ENCODE measurements at regions not wholly inside any gene's neighbourhood (a gene's known extent, or its start where the extent isn't known, plus 50 kb on each side); places are given as distances from the start of the nearest gene placed in this dataset.

DNA sequence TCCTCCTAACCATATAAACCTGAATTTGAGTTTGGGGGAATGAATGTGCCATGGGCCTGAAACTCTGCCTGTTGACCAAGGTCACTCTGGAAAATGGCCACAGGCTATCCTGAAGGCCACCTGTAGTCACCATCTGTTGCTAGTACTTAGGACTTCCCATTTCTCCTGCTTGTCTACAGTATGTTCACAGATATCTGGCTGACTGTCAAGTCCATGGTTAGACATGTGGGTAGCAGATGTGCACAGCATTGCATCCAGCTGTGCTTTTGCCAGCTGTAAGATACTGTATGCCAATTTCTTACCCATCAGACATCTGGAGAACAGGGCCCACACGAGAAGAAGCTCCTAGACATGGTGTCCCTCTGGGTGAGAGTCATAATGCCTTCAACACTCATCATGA lies 475.4 kb downstream of the INSC start:
- DNase-seq (ENCODE audit: low read depth) = no peak
- in situ Hi-C loops (cut with HindIII; ENCODE audit: low pct_unique_long_range_greater_than_20kb, low sequenced_read_pairs) = no loop called here

DNA sequence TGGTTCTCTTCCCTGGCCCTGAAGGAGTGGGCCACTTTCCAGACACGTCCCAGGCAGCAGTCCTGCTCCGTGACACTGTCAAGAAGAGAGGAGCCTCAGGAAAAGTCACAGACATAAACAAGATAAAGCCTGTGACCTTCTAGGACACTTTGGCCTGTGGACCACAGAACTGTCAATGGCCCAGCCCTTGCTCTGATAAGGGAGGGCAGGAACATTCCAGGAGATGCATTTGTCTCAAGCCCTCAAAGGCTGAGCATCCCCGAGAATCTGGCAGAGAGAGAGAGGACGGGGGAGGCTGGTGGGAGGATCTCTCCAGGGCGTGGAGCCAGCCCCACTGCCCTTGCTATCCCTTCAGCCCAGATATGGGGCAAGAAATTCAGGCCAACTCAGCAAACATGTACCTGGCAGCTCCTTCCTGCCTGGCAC lies 476.4 kb downstream of the INSC start:
- DNase-seq (ENCODE audit: low read depth) = no peak
- in situ Hi-C loops (cut with HindIII; ENCODE audit: low pct_unique_long_range_greater_than_20kb, low sequenced_read_pairs) = no loop called here

DNA sequence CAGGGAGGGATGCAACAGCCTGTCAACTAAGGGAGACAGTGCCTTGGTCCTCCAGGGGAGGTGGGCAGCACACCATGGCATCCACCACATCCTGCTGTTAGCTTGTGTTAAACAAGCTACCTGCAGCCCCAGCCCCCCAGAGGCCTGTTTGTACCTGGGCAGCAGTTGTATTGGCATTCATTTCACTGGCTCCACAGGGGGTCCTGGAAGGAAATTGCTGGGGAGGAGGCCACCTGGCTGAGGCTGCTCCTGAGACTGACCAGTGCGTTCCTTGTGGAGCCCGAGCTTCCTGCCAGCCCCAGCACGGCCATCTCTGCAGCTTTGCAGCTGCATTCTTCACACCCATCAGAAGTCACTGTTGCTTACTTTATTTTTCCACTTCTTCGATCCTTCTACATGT lies 479.9 kb downstream of the INSC start:
- no peak for DNase-seq (ENCODE audit: low read depth)
- in situ Hi-C loops (cut with HindIII; ENCODE audit: low pct_unique_long_range_greater_than_20kb, low sequenced_read_pairs) = no loop called here

DNA sequence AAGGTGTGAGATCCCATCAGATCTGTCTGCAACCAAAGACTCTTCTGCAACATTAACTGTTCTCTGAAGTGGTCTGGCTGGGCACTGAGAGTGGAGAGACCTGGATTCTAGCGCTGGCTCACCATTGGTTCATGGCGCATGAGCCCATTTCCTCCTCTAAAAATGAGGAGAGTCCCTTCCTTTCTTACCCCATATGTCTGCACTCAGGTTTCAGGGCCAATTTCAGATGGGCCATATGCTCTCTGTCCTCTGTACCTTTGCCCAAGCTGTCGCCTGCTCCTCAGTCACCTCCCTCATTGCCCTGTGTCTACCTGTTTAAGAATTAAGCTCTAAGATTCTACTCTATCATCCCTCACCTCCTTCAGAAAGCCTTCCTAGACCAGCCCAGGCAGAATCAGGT lies 484.7 kb downstream of the INSC start:
- in situ Hi-C loops (cut with HindIII; ENCODE audit: low pct_unique_long_range_greater_than_20kb, low sequenced_read_pairs) = no loop called here
- no peak for DNase-seq (ENCODE audit: low read depth)

DNA sequence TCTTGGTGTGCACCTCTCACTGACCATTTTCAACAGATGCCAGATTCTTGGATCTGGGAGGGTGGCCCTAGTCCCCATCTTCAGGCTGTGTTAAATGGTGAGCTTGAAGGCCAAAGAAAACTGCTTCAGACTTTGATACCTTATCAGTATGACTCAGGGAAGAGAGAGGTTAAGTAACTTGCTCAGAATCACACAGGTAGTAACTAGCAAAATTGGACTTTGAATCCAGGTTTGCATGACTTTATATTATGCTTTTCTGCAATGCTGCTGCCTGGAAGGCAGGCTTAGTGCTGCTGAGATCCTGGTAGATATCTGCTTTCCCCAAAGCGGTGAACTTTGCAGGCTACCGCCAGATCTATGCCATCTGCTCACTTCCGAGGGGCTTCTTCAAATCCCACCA lies 487.3 kb downstream of the INSC start:
- in situ Hi-C loops (cut with HindIII; ENCODE audit: low pct_unique_long_range_greater_than_20kb, low sequenced_read_pairs) = no loop called here
- no peak for DNase-seq (ENCODE audit: low read depth)

DNA sequence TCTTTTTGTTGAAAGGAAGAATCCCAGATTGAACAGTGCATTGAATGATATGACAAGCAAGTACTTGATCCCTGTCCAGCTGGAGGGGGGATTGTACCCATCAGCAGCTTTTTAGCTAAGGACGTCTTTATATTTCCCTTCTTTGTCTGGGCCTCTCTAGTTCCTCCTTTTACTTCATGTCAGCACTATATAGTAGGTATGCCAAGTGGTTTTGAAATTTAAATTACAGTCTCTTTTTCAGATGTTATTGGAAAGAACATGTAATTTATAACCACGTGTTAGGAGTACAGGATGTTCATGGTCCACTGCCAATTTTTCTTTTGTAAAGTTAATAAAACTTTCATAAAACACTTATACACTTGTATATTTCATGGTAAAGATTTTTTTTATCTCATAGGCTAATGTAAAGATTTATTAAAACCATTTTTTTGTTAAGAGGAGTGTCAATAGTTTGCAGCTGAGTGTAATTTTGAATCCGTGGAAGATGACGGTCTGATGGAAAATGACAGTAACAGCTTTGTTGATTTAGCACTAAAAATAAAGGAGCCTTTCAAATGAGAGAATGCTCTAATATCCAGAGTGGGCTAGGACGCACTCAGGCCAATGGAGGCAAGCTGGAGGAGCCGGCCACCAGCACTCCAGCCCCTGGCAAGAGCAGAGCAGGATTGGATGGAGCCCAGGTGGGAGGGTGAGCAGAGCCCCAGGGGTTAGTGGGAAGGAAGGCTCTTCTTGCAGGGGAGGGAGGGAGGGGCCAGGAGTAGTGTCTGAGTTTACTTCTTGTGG lies 488.3 kb downstream of the INSC start:
- DNase-seq (ENCODE audit: low read depth) = no peak
- in situ Hi-C loops (cut with HindIII; ENCODE audit: low pct_unique_long_range_greater_than_20kb, low sequenced_read_pairs) = no loop called here

DNA sequence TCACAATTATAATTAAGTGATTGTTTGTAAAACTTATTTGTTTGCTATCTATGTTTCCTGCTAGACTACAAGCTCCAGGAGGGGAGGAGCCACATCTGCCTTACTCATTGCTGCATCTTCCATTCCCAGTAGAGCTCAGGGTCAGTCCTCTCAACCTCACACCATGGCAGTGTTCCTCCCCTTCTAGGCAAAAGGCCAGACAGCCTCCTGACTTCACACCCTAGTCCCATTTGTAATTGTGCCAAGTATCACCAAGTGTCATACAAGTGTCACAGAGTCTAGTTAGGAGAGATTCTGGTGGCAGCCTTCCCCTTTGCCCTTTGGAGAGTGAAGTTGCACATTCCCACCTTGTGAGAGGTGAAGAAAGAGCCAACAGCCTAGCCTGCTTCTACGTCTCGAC lies 490.4 kb downstream of the INSC start:
- no peak for DNase-seq (ENCODE audit: low read depth)
- in situ Hi-C loops (cut with HindIII; ENCODE audit: low pct_unique_long_range_greater_than_20kb, low sequenced_read_pairs) = no loop called here

DNA sequence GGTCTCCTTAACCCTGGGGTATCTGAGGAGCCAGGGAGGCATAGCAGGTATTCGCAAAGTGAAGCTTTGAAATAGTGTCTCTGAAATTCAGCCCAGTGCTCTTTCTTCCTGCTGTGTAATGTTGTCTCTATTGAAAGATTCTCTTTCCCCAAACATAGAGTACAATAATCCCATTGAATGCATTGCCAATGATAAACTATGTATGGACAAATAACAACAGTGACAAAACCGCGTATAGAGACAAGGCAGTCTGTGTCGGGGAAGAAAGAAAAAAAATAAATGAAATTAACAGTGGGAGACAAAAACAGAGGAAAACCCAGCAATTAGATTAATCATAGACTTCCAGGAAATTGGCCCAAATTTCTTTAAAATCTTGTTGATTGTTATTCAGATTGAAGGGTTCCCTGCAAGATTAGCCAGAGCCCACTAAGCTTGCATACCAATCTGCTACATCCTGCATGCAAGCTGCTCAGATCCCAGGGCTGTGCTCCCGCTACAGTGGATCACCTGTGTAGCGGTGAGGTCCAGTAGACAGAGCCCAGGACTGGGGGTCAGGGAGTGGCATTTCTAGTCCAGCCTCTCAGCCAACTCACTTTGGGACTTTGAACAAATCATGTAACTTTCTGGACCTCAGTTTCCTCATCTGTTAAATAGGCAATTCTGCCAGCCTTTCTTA lies 492.8 kb downstream of the INSC start:
- no peak for DNase-seq (ENCODE audit: low read depth)
- in situ Hi-C loops (cut with HindIII; ENCODE audit: low pct_unique_long_range_greater_than_20kb, low sequenced_read_pairs) = no loop called here

DNA sequence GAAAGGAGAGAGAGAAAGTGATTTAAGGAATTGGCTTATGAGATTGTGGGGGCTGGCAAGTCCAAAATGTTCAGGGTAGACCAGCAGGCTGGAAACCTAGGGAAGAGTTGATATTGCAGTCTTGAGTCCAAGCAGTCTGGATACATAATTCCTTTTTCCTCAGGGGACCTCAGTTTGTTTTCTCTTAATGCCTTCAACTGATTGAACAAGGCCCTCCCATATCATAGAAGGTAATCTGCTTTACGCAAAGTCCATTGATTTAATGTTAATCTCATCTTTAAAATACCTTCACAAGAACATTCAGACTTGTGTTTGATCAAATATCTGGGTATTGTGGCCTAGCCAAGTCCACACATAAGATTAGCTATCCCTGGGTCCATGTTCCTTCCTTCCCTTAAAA lies 494.7 kb downstream of the INSC start:
- DNase-seq (ENCODE audit: low read depth) = no peak
- in situ Hi-C loops (cut with HindIII; ENCODE audit: low pct_unique_long_range_greater_than_20kb, low sequenced_read_pairs) = no loop called here

DNA sequence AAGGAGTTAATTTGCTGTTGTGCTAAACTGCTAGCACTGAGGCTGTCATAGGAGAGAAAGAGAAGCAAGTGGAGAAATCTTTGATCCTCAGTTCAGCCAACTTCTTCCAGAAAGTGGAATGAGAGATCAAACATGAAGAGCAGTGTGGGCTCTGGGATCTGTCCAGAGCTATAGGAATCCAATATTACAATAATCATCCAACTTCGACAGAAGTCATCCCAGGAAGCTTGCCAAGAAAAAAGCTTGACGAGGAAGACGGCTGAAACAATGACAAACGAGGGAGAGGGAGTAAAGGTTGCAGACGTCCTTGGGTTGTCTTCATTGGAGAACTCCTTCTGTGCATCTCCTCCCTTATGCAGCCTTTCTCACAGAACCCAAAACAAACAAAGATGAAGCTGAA lies 496.2 kb downstream of the INSC start:
- no peak for DNase-seq (ENCODE audit: low read depth)
- in situ Hi-C loops (cut with HindIII; ENCODE audit: low pct_unique_long_range_greater_than_20kb, low sequenced_read_pairs) = no loop called here

DNA sequence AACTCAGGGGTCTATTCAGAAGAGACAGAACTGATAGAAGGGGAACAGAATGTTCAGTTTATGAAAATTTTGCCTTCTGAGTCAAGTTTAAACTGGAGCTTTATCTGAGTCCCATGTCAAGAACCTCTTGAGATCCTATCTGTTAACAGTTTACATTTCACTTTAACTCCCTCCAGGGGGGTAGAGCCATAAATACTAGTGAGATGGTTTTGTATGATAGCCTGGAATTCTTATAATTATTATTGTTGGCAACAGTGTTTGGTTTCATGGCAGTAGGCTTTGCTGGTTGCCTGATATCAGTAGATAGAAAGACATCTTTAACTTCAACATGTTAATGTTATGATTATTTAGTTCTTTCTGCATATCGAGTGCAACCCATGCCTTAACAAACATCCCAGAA lies 498.5 kb downstream of the INSC start:
- no peak for DNase-seq (ENCODE audit: low read depth)
- in situ Hi-C loops (cut with HindIII; ENCODE audit: low pct_unique_long_range_greater_than_20kb, low sequenced_read_pairs) = no loop called here

DNA sequence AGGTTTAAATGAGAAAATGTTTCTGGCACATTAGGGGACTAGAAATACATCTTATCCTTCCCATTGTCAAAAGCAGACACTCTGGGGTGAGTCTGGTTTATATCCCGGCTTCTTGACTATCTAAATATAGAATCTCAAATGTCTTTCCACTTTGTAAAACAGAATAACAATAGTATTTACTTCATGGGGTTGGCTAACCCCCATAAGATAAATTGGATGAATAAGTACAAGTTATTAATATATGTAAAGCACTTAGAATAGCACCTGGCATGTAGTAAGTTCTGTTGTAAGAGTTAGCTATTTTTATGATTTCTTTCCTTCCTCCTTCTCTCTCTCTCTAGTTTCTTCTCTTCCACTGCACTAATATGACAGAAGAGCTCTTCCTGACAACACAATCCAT lies 499.1 kb downstream of the INSC start:
- in situ Hi-C loops (cut with HindIII; ENCODE audit: low pct_unique_long_range_greater_than_20kb, low sequenced_read_pairs) = no loop called here
- DNase-seq (ENCODE audit: low read depth) = no peak

DNA sequence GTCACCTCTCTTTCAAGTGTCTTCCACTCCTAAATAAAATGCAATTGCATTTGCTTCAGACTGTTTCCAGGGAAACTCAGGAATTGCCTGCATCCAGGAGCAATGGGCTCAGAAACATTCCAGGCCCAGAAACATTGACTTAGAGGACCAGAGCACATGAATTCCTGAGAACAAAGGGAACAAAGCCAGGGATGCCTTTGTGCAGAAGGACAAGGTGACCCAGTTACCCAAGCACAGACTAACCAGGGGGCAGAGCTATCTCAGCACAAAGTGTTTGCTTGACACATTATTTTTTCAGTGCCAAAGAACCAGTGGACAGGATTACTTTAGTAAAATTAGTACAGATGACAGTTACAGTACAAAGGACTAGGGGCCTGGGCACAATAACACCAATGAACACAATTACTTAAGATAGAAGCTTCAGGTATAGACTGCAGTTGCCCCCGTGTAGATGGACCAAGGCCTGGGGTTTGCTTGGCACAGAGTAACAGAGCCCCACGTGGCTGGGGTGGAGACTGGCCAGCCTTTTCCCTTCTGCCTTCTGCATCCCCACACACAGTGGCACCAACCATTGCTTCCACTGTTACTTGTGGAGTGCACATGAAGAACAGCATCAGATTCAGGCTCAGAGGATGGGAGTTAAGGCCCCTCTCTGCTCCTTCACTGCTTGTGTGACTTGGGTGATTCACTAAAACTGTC lies 500.8 kb downstream of the INSC start:
- in situ Hi-C loops (cut with HindIII; ENCODE audit: low pct_unique_long_range_greater_than_20kb, low sequenced_read_pairs) = no loop called here
- DNase-seq (ENCODE audit: low read depth) = no peak

DNA sequence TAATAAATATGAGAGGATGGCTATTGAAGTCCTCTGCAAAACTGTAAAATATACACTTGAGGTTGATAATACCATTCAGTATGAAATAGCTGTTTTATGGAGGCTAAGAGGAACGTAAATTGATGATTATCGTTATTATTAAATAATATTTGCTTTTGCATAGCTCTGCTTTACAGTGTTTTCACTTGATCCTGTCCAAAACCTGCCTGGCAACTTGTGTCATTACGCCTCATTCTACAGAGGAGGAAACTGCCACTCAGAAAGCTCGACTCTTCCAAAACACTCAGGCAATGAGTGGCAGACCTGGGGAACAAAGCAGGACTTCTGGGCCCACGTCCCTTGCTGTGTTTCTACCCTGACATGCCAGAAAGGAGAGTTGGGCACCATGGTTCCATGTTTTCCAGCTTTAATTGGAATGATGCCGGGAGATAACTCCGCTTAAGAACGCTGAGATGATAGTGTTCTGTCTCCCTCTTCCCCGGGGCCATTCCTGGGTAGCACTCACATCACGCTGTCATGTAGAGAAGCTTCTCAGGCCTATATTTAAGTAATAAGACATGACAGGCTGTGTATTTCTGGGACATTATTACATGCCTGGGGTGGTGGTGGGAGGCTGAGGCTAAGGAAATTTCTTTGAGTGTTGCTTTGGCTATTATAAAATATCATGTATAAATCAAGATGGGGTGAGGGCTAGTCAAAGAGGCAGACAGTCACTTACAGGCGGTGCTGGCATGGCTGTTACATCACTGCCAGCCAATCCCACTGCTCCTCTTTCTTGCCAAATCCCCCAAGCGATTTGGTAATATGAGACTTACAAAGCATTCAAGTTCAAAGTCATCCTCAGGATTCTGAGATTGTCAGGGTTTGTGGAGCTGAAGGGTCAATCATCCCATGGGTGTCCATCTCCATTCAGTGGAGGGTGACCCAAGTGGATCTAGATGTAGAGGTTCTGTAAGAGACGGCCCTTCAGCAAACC lies 501.7 kb downstream of the INSC start:
- DNase-seq (ENCODE audit: low read depth) = no peak
- in situ Hi-C loops (cut with HindIII; ENCODE audit: low pct_unique_long_range_greater_than_20kb, low sequenced_read_pairs) = no loop called here

DNA sequence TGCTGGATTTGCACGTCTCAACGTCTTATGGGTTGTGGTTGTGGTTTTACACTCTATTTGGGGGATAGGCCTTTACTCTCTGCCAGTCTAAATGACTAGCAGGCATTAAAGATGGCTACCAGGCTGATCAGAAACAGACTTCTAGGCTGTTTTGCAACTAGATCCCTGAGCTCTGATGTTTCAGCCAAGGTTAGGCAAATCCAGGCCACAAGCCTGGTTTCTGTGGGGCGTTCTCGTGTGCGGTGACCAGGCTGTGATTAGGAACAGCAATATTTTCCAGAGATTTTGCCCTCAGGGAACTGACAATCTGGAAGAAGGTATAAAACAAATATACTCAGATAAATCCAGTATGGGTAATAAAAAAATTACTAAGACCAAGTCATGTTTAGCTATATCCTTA lies 502.4 kb downstream of the INSC start:
- in situ Hi-C loops (cut with HindIII; ENCODE audit: low pct_unique_long_range_greater_than_20kb, low sequenced_read_pairs) = no loop called here
- no peak for DNase-seq (ENCODE audit: low read depth)

DNA sequence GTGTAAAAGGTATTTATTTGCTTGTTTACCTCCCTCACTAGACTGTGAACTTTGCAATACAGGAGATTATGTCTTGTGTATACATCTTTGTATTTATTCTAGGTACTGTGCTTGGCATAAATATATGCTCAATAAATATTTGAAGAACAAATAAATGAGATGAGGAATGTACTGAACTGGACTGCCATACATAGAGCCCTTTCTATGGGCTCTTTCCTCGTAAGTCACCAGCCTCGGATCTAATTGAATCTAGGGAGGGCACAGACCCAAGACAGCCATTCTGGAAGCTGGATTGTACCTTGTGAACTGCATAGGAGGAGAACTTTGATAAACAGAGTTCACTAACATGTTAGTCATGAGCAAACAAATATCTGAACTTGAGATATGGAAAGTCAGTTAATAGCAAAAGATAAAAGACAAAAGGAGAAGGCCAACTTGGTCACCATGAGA lies 503.9 kb downstream of the INSC start:
- in situ Hi-C loops (cut with HindIII; ENCODE audit: low pct_unique_long_range_greater_than_20kb, low sequenced_read_pairs) = no loop called here
- DNase-seq (ENCODE audit: low read depth) = no peak

DNA sequence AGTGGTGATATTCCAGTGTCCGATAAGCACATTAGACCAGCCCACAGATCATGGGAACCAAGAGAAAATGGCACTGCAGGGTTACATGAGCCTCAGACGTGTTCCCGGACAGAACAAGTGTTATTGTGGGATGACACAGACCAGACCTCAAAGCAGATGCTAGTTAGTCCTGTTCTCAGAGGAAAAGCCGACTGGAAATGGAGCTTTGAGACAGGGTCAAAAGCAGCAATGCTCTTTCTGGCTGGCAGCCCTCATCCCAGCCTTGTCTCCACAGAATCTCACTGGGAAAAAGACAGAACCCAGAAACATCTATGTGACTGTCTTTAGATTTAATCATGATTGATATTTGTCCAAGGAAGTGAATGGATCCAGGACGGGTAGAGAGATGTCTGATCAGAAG lies 506.8 kb downstream of the INSC start:
- in situ Hi-C loops (cut with HindIII; ENCODE audit: low pct_unique_long_range_greater_than_20kb, low sequenced_read_pairs) = no loop called here

DNA sequence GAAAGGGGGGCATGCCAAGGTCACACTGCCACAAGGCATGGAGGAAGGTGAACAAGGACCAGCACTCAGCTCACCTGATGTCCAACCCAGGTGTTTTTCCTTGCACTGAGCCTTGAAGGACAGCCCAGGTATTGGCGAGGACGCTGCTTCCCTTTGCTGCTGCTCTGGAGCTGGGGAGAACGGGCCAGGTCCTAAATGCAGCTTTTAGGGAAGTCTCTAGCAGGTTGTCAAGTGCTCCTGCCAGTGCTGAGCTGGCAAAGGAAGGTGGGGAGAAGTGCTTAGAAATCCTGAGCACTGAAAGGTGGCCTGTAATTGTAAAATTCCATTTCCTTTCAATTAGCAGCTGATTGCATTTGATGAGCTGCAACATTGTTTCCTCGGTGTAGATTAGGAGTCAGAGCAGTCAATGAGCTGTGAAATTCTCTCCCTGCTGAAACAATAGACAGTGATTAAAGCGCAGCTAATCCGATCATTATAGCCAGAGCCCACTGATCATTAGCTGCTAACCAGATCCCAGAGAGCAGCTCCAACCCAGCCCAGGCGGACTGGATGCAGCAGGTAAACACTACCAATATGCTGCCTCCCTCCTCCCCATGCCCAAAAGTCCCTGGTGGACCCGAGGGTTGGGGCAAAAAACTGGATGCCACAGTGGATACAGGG lies 507.6 kb downstream of the INSC start:
- in situ Hi-C loops (cut with HindIII; ENCODE audit: low pct_unique_long_range_greater_than_20kb, low sequenced_read_pairs) = no loop called here
- no peak for DNase-seq (ENCODE audit: low read depth)

More for the DNA sequence above, 506.8 kb downstream of the INSC start:
- no peak for DNase-seq (ENCODE audit: low read depth)

All from Caki2 (cell line).